Loucy (cell line): ENCODE measurements at regions not wholly inside any gene's neighbourhood (a gene's known extent, or its start where the extent isn't known, plus 50 kb on each side); places are given as distances from the start of the nearest gene placed in this dataset.
"Not testable (repeated sequence)": the region's sequence is repeated elsewhere in the genome, so short reads cannot be mapped to it uniquely, and the experiment has no call there.

ENCODE experiments used
- H2AFZ ChIP-seq: fragments of 200-600 bp; sonication (generic); 2 replicates; pipeline ENCODE4 v1.6.0; 2016; ENCODE audit warnings: antibody characterized with exemption, mild to moderate bottlenecking, low read length, moderate library complexity
- H3F3A ChIP-seq: fragments of 200-600 bp; 2 replicates; pipeline ENCODE4 v1.6.0; 2016; ENCODE audit warnings: antibody characterized with exemption, low read depth, mild to moderate bottlenecking
- H3K27me3 ChIP-seq: fragments of 200-600 bp; sonication (generic); 2 replicates; pipeline ENCODE4 v1.6.1; 2014; ENCODE audit warnings: low read length, mild to moderate bottlenecking; ENCODE audit not compliant: insufficient read depth, poor library complexity, severe bottlenecking
- H3K36me3 ChIP-seq: fragments of 200-600 bp; sonication (generic); 2 replicates; pipeline ENCODE4 v1.6.1; 2016; ENCODE audit warnings: low read length; ENCODE audit not compliant: insufficient read depth
- H3K4me1 ChIP-seq: fragments of 200-600 bp; sonication (generic); 2 replicates; pipeline ENCODE4 v1.5.1; 2014; ENCODE audit warnings: low read length, mild to moderate bottlenecking; ENCODE audit not compliant: insufficient read depth, poor library complexity, severe bottlenecking
- H3K4me2 ChIP-seq: fragments of 200-600 bp; sonication (generic); 2 replicates; pipeline ENCODE4 v1.6.0; 2014; ENCODE audit warnings: antibody characterized with exemption, low read length, low read depth, mild to moderate bottlenecking; ENCODE audit not compliant: poor library complexity, severe bottlenecking
- H3K4me3 ChIP-seq: fragments of 200-600 bp; sonication (generic); 2 replicates; pipeline ENCODE4 v1.5.1; 2014; ENCODE audit warnings: low read length, mild to moderate bottlenecking, mixed read lengths; ENCODE audit not compliant: poor library complexity, severe bottlenecking
- H3K79me2 ChIP-seq: fragments of 200-600 bp; sonication (generic); 2 replicates; pipeline ENCODE4 v1.6.1; 2014; ENCODE audit warnings: low read length; ENCODE audit not compliant: insufficient read depth
- H3K9ac ChIP-seq: fragments of 200-600 bp; sonication (generic); 2 replicates; pipeline ENCODE4 v1.6.0; 2014; ENCODE audit warnings: mild to moderate bottlenecking, low read depth, low read length, moderate library complexity; ENCODE audit not compliant: poor library complexity, severe bottlenecking
- H3K9me2 ChIP-seq: fragments of 200-600 bp; sonication (generic); replicated peaks from 2 replicates; pipeline ENCODE4 v1.6.1; 2016; ENCODE audit warnings: low read depth, low read length, mixed read lengths
- H3K9me3 ChIP-seq: fragments of 200-600 bp; sonication (generic); 2 replicates; pipeline ENCODE4 v1.6.1; 2014; ENCODE audit warnings: mild to moderate bottlenecking, antibody characterized with exemption, low read length, low read depth; ENCODE audit not compliant: insufficient read depth
- H4K20me1 ChIP-seq: fragments of 200-600 bp; sonication (generic); 2 replicates; pipeline ENCODE4 v1.6.0; 2014; ENCODE audit warnings: antibody characterized with exemption, low read length, mild to moderate bottlenecking; ENCODE audit not compliant: insufficient read depth, poor library complexity, severe bottlenecking
- CTCF ChIP-seq: fragments of 200-600 bp; sonication (generic); conservative IDR thresholded peaks from 2 replicates; pipeline ENCODE4 v1.5.1; 2014; ENCODE audit warnings: mild to moderate bottlenecking, antibody characterized with exemption, low read length
- EZH2phosphoT487 ChIP-seq: fragments of 200-600 bp; IDR thresholded peaks from 2 replicates; pipeline ENCODE4 v1.6.1; 2018; ENCODE audit warnings: antibody characterized with exemption, mild to moderate bottlenecking, moderate library complexity, borderline replicate concordance

GRCh38 chr17:77087650-77088454, 52.9 kb upstream of the SEC14L1 start:
- peaks cover 8% of the 10 kb centered on the region for H3F3A ChIP-seq
- peaks cover 68% of the 10 kb centered on the region for H3K4me1 ChIP-seq
- no peak for TF ChIP-seq CTCF
- TF ChIP-seq EZH2phosphoT487, result no peak
- no peaks in the 10 kb centered on the region for H3K27me3 ChIP-seq
- peaks cover 5% of the 10 kb centered on the region; the same call in 1 of the 2 replicates for H3K36me3 ChIP-seq
- H3K79me2 ChIP-seq, result peaks cover 42% of the 10 kb centered on the region
- H3K4me2 ChIP-seq, result peak overlapping the region; percentile 60
- H3K9me3 ChIP-seq, result no peaks in the 10 kb centered on the region
- peak overlapping the region; percentile 61; the same call in 1 of the 2 replicates for H2AFZ ChIP-seq
- no peaks in the 10 kb centered on the region for H3K9me2 ChIP-seq
- H3K9ac ChIP-seq, result peak overlapping the region; percentile 51
- peaks cover 3% of the 10 kb centered on the region for H4K20me1 ChIP-seq
- peak overlapping the region; percentile 89 for H3K4me3 ChIP-seq

- Histone ChIP-seq H3F3A (peaks cover 4% of the 10 kb centered on the region), H2AFZ (peak overlapping the region; percentile 85), H3K27me3 (no peaks in the 10 kb centered on the region), H3K36me3 (peaks cover 13% of the 10 kb centered on the region), H3K9ac (peak overlapping the region; percentile 97), H3K4me2 (peak overlapping the region; percentile 87), H3K79me2 (peaks cover 49% of the 10 kb centered on the region), H3K4me3 (peak overlapping the region; percentile 89), H3K9me2 (no peaks in the 10 kb centered on the region), H4K20me1 (peaks cover 3% of the 10 kb centered on the region), H3K4me1 (peaks cover 63% of the 10 kb centered on the region), H3K9me3 (no peaks in the 10 kb centered on the region)
- no peak for TF ChIP-seq EZH2phosphoT487
- peak; percentile 63 for TF ChIP-seq CTCF
Measured at GRCh38 chr17:77088455-77089123, 52.2 kb upstream of the SEC14L1 start.

DNA sequence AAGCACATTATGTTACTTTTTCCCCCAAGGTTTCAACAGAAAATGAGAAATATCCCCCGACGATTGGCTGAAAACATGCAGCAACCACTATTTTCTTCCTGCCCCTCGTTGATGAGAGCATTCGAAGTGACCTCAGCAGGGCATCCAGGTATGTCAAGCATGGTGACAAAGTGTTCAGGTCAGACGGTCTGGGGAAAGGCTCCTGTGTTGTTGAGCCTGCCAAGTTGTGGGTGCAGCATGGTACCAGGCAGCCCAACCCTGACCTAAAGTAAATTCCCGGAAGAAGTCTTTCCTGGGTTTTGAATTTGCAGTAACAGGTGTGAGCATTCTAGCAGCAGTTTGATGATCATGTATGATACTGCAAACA, 51.7 kb upstream of the SEC14L1 start:
- TF ChIP-seq EZH2phosphoT487 (no peak), CTCF (no peak)

GRCh38 chr17:77089949-77090348, 50.8 kb upstream of the SEC14L1 start:
- not testable (repeated sequence) for H3K9me3 ChIP-seq, H3K27me3 ChIP-seq, H3K9me2 ChIP-seq, H4K20me1 ChIP-seq, H3F3A ChIP-seq, H2AFZ ChIP-seq
- Histone ChIP-seq H3K36me3 (peaks cover 21% of the 10 kb centered on the region), H3K4me3 (peak overlapping the region; percentile 89), H3K4me2 (peak overlapping the region; percentile 87), H3K4me1 (peaks cover 50% of the 10 kb centered on the region), H3K9ac (peak overlapping the region; percentile 97), H3K79me2 (peaks cover 55% of the 10 kb centered on the region)

More for the DNA sequence above, 51.7 kb upstream of the SEC14L1 start:
- Histone ChIP-seq H3K4me1 (peaks cover 58% of the 10 kb centered on the region), H3K9ac (peak overlapping the region; percentile 97), H3K4me2 (peak overlapping the region; percentile 87), H3K36me3 (peaks cover 18% of the 10 kb centered on the region), H3K79me2 (peaks cover 55% of the 10 kb centered on the region), H3K9me2 (no peaks in the 10 kb centered on the region), H3F3A (peaks cover 4% of the 10 kb centered on the region), H3K9me3 (no peaks in the 10 kb centered on the region), H4K20me1 (peaks cover 3% of the 10 kb centered on the region), H3K4me3 (peak overlapping the region; percentile 89), H3K27me3 (no peaks in the 10 kb centered on the region), H2AFZ (peak overlapping the region; percentile 85; the same call in 1 of the 2 replicates)
